ENCODE measurements at regions not wholly inside any gene's neighbourhood (a gene's known extent, or its start where the extent isn't known, plus 50 kb on each side); places are given as distances from the start of the nearest gene placed in this dataset.
A peak's percentile ranks its signal among the peaks of the same experiment; 100 is the strongest.

DNA sequence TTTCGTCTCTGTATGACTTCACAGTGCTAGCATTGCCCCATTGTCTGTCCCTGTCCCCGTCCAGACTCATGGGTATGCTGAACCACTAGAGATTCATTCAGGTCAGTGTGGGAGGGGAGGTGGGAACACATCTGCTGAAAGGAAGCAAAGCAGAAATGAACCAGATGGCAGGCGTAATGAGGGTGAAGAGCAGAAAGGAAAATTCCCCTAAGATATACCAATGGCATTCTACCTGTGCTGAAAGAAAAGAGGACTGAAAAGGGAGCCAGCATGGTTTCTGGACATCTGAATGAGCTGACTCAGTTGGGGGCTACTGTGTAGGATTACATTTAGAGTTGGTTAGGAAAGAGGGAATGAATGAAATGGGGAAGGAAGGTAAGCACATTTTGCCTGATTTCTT is 678.7 kb downstream of the MAT2B start:
- no peak overlapping the region for H3K4me3 ChIP-seq
- H3K4me1 ChIP-seq, result no peaks in the 10 kb centered on the region
- H3K9me3 ChIP-seq, result no peaks in the 10 kb centered on the region
- H3K27ac ChIP-seq, result no peak overlapping the region
- no peaks in the 10 kb centered on the region for H3K36me3 ChIP-seq (replicated peaks in 1 of 2; ENCODE audit: insufficient read depth in 1 of 2, low read depth in 2 of 2)
- intact Hi-C loops (cut with DNase I), result no loop called here
- ATAC-seq, result no peak
- TF ChIP-seq POLR2A (IDR thresholded peaks at IDR 0.05), result no peak
- TF ChIP-seq, protein P1, sequence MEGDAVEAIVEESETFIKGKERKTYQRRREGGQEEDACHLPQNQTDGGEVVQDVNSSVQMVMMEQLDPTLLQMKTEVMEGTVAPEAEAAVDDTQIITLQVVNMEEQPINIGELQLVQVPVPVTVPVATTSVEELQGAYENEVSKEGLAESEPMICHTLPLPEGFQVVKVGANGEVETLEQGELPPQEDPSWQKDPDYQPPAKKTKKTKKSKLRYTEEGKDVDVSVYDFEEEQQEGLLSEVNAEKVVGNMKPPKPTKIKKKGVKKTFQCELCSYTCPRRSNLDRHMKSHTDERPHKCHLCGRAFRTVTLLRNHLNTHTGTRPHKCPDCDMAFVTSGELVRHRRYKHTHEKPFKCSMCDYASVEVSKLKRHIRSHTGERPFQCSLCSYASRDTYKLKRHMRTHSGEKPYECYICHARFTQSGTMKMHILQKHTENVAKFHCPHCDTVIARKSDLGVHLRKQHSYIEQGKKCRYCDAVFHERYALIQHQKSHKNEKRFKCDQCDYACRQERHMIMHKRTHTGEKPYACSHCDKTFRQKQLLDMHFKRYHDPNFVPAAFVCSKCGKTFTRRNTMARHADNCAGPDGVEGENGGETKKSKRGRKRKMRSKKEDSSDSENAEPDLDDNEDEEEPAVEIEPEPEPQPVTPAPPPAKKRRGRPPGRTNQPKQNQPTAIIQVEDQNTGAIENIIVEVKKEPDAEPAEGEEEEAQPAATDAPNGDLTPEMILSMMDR (IDR thresholded peaks at IDR 0.05), result no peak
- no peaks in the 10 kb centered on the region for H3K27me3 ChIP-seq
- WGBS, 2 donors, result 65 to 67% methylated on average over 3 of the region's 3 CpGs
- no peak for DNase-seq

GRCh38 chr5:164185000-164185399 is 679.6 kb downstream of the MAT2B start:
- 81 to 82% methylated on average over 5 of the region's 5 CpGs for WGBS, 2 donors
- ATAC-seq (no peak), DNase-seq (no peak)
- no peaks in the 10 kb centered on the region for H3K36me3 ChIP-seq (replicated peaks in 1 of 2; ENCODE audit: insufficient read depth in 1 of 2, low read depth in 2 of 2)
- H3K4me3 ChIP-seq, result no peak overlapping the region
- no peak for TF ChIP-seq POLR2A (IDR thresholded peaks at IDR 0.05)
- TF ChIP-seq, protein P1 (IDR thresholded peaks at IDR 0.05), result no peak
- intact Hi-C loops (cut with DNase I), result no loop called here
- H3K9me3 ChIP-seq, result no peaks in the 10 kb centered on the region
- no peak overlapping the region for H3K27ac ChIP-seq
- H3K27me3 ChIP-seq, result no peaks in the 10 kb centered on the region
- no peaks in the 10 kb centered on the region for H3K4me1 ChIP-seq

DNA sequence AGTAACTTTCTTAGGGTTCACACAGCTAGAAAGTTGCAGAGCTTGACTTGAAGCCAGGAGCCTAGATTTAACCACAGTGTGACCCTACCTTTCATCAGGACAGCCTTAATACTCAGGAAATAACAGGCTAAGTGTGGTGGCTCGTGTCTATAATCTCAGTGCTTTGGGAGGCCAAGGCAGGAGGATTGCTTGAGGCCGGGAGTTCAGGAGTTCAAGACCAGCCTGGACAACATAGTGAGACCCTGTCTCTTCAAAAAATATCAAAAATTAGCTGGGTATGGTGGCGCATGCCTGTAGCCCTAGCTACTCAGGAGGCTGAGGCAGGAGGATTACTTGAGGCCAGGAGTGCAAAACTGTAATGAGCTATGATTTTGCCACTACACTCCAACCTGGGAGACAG is 681.1 kb downstream of the MAT2B start:
- no peak overlapping the region for H3K4me3 ChIP-seq
- DNase-seq (no peak), ATAC-seq (no peak)
- intact Hi-C loops (cut with DNase I), result no loop called here
- peaks cover 5% of the 10 kb centered on the region for H3K4me1 ChIP-seq
- H3K27me3 ChIP-seq, result no peaks in the 10 kb centered on the region
- TF ChIP-seq, protein P1 (IDR thresholded peaks at IDR 0.05), result no peak
- TF ChIP-seq POLR2A (IDR thresholded peaks at IDR 0.05), result no peak
- H3K27ac ChIP-seq, result no peak overlapping the region
- H3K36me3 ChIP-seq (replicated peaks in 1 of 2; ENCODE audit: insufficient read depth in 1 of 2, low read depth in 2 of 2), result no peaks in the 10 kb centered on the region
- H3K9me3 ChIP-seq, result no peaks in the 10 kb centered on the region
- 56 to 69% methylated on average over 3 of the region's 3 CpGs for WGBS, 2 donors

DNA sequence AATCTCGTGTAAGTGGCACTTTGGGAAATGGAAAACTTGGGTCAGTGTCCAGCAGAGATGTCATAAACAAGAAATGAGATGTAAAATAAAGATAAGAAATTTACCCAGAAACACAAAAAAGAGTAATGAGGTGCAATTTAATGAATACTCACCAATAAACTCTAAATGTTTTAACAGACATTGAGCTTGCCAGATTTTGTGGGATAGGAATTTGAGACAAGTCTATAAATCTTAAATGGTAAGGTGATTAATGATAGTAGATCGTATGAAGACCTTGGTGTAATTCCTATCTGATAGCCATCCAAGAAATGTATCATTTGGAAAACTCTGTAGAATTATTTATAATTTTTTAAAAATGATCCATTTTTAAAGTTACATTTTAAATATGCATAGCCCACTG is 682.4 kb downstream of the MAT2B start:
- H3K4me3 ChIP-seq, result no peak overlapping the region
- H3K9me3 ChIP-seq, result no peaks in the 10 kb centered on the region
- H3K4me1 ChIP-seq, result peaks cover 8% of the 10 kb centered on the region
- intact Hi-C loops (cut with DNase I), result no loop called here
- no peak for ATAC-seq
- H3K36me3 ChIP-seq (replicated peaks in 1 of 2; ENCODE audit: insufficient read depth in 1 of 2, low read depth in 2 of 2), result no peaks in the 10 kb centered on the region
- DNase-seq, result no peak
- TF ChIP-seq, protein P1 (IDR thresholded peaks at IDR 0.05), result no peak
- TF ChIP-seq POLR2A (IDR thresholded peaks at IDR 0.05), result no peak
- H3K27me3 ChIP-seq, result no peaks in the 10 kb centered on the region
- H3K27ac ChIP-seq, result no peak overlapping the region
- 18 to 24% methylated on average over 2 of the region's 2 CpGs for WGBS, 2 donors

DNA sequence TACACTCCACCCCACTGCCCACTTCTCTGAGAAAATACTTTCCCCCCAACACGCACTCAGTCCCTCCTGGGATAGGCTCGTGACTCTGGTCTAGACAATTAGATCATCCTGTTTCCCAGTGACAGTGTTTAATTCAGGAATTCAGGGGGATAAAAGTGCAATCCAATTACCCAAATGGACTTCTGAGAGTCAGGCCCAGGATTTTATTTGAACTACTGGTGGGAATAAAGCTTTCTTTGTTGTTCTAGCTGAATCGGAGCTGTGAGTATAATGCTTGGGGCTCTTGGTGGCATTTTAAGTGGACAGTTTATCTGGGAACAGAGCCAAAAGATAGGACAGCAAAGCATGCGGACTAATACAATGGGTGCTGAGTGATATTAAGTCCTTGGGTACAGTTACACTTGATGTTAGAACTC is 683.3 kb downstream of the MAT2B start:
- 20 to 31% methylated on average over 4 of the region's 4 CpGs for WGBS, 2 donors
- DNase-seq (no peak), ATAC-seq (peak; percentile 38)
- no peaks in the 10 kb centered on the region for H3K36me3 ChIP-seq (replicated peaks in 1 of 2; ENCODE audit: insufficient read depth in 1 of 2, low read depth in 2 of 2)
- H3K4me3 ChIP-seq, result no peak overlapping the region
- peaks cover 8% of the 10 kb centered on the region for H3K4me1 ChIP-seq
- intact Hi-C loops (cut with DNase I), result no loop called here
- no peak for TF ChIP-seq POLR2A (IDR thresholded peaks at IDR 0.05)
- TF ChIP-seq, protein P1 (IDR thresholded peaks at IDR 0.05), result no peak
- no peak overlapping the region for H3K27ac ChIP-seq
- no peaks in the 10 kb centered on the region for H3K9me3 ChIP-seq
- no peaks in the 10 kb centered on the region for H3K27me3 ChIP-seq
